A673 (cell line): ENCODE measurements at regions not wholly inside any gene's neighbourhood (a gene's known extent, or its start where the extent isn't known, plus 50 kb on each side); places are given as distances from the start of the nearest gene placed in this dataset.

Source experiments
- BruUV-seq: library from RNA; stranded (reverse); fragments of 400-500 nt; replicated peaks from 2 replicates; lab custom pipeline; 2021; lab: Mats Ljungman, UMichigan
- CTCF ChIA-PET: fragments of 300-600 bp; sonication (Branson Sonifier 250); formaldehyde crosslinking; loops from one replicate; lab custom pipeline; 2022; ENCODE audit warnings: antibody characterized with exemption; lab: Charles Lee
- POLR2A ChIA-PET: fragments of 300-600 bp; sonication (Branson Sonifier 250); formaldehyde crosslinking; loops from one replicate; lab custom pipeline; 2022; ENCODE audit warnings: antibody characterized with exemption; ENCODE audit not compliant: low non-redundant PET; lab: Charles Lee
- DNase-seq: peaks from one replicate; pipeline ENCODE4 v3.0.0-alpha.2; 2015; ENCODE audit warnings: low spot score
- H3K27ac ChIP-seq: fragments of 200-600 bp; sonication (generic); 2 replicates; pipeline ENCODE4 v1.5.1; 2016; ENCODE audit warnings: mixed run types, low read depth, mild to moderate bottlenecking, mixed read lengths, antibody characterized with exemption, low read length; ENCODE audit not compliant: poor library complexity, severe bottlenecking
- H3K27me3 ChIP-seq: fragments of 200-600 bp; sonication (generic); replicated peaks from 2 replicates; pipeline ENCODE4 v1.6.1; 2017; ENCODE audit warnings: mixed run types, low read depth, mild to moderate bottlenecking, mixed read lengths, antibody characterized with exemption, low read length; ENCODE audit not compliant: insufficient read depth, poor library complexity
- H3K36me3 ChIP-seq: fragments of 200-600 bp; sonication (generic); 2 replicates; pipeline ENCODE4 v1.6.1; 2016; ENCODE audit warnings: mixed run types, mild to moderate bottlenecking, mixed read lengths, antibody characterized with exemption, low read length; ENCODE audit not compliant: insufficient read depth, poor library complexity, severe bottlenecking
- H3K4me1 ChIP-seq: fragments of 200-600 bp; sonication (generic); 2 replicates; pipeline ENCODE4 v1.6.1; 2017; ENCODE audit warnings: mixed run types, mild to moderate bottlenecking, mixed read lengths, antibody characterized with exemption, low read length; ENCODE audit not compliant: insufficient read depth, poor library complexity, severe bottlenecking
- H3K4me3 ChIP-seq: fragments of 200-600 bp; sonication (generic); 2 replicates; pipeline ENCODE4 v1.5.1; 2016; ENCODE audit warnings: low read depth, mixed run types, mild to moderate bottlenecking, mixed read lengths, low read length; ENCODE audit not compliant: poor library complexity, severe bottlenecking
- H3K9me3 ChIP-seq: fragments of 200-600 bp; sonication (generic); 2 replicates; pipeline ENCODE4 v1.6.1; 2016; ENCODE audit warnings: mixed run types, low read depth, mild to moderate bottlenecking, mixed read lengths, antibody characterized with exemption, low read length; ENCODE audit not compliant: poor library complexity, severe bottlenecking
- CTCF ChIP-seq: fragments of 300-800, 200-600 bp; sonication (generic); conservative IDR thresholded peaks from 2 replicates; pipeline ENCODE4 v1.5.1; 2017; ENCODE audit warnings: low read depth, mild to moderate bottlenecking, antibody characterized with exemption, low read length, moderate library complexity, mixed read lengths
- EZH2 ChIP-seq: fragments of 200-600 bp; sonication (generic); IDR thresholded peaks from 2 replicates; pipeline ENCODE4 v1.6.1; 2017; ENCODE audit warnings: borderline replicate concordance, low read depth, mild to moderate bottlenecking, mixed read lengths, antibody characterized with exemption, low read length; ENCODE audit not compliant: poor library complexity, severe bottlenecking
- intact Hi-C: fragments of 100-400 bp; cut with micrococcal nuclease; formaldehyde crosslinking; loops from one replicate; pipeline ENCODE4 v1.10.0; 2022; ENCODE audit not compliant: unreplicated experiment

GRCh38 chr5:29905626-29906353, 1287.7 kb upstream of the CDH6 start:
- CTCF ChIA-PET, result no interaction called here
- BruUV-seq, result no TSS peak
- no peaks in the 10 kb centered on the region for H3K36me3 ChIP-seq
- peaks cover 7% of the 10 kb centered on the region for H3K9me3 ChIP-seq
- no peaks in the 10 kb centered on the region for H3K27me3 ChIP-seq
- TF ChIP-seq CTCF (no peak), EZH2 (no peak)
- no peak overlapping the region for H3K4me3 ChIP-seq
- POLR2A ChIA-PET, result interaction anchor here (0.5 kb wide), 1 partner anchor 662 kb away, joined by 5 read pairs; no protein-coding TSS in a partner anchor
- H3K4me1 ChIP-seq, result no peaks in the 10 kb centered on the region
- intact Hi-C loops, result no loop called here
- no peak overlapping the region for H3K27ac ChIP-seq
- DNase-seq, result no peak

GRCh38 chr5:29902859-29903258, 1290.6 kb upstream of the CDH6 start:
- POLR2A ChIA-PET, result no interaction called here
- Histone ChIP-seq H3K27me3 (no peaks in the 10 kb centered on the region), H3K4me1 (no peaks in the 10 kb centered on the region), H3K4me3 (no peak overlapping the region), H3K9me3 (no peaks in the 10 kb centered on the region), H3K36me3 (no peaks in the 10 kb centered on the region), H3K27ac (no peak overlapping the region)
- BruUV-seq, result no TSS peak
- DNase-seq, result no peak
- CTCF ChIA-PET, result no interaction called here
- TF ChIP-seq EZH2, result no peak
- TF ChIP-seq CTCF, result no peak
- intact Hi-C loops, result no loop called here

- DNase-seq, result no peak
- Histone ChIP-seq H3K4me3 (no peak overlapping the region), H3K4me1 (no peaks in the 10 kb centered on the region), H3K27me3 (no peaks in the 10 kb centered on the region), H3K36me3 (no peaks in the 10 kb centered on the region), H3K9me3 (no peaks in the 10 kb centered on the region), H3K27ac (no peak overlapping the region)
- intact Hi-C loops, result no loop called here
- CTCF ChIA-PET, result no interaction called here
- POLR2A ChIA-PET, result no interaction called here
- TF ChIP-seq CTCF (no peak), EZH2 (no peak)
- BruUV-seq, result no TSS peak
Observed at GRCh38 chr5:29899583-29899982, 1293.9 kb upstream of the CDH6 start.
